ENCODE measurements at regions not wholly inside any gene's neighbourhood (a gene's known extent, or its start where the extent isn't known, plus 50 kb on each side); places are given as distances from the start of the nearest gene placed in this dataset.

GRCh38 chr9:86531971-86532640 is 177.9 kb upstream of the TUT7 start (continued):
- TF ChIP-seq ZNF253 (CRISPR knock-in tag; IDR thresholded peaks at IDR 0.05; ENCODE audit: borderline replicate concordance), result no peak
- no peak for TF ChIP-seq FOXM1 (CRISPR knock-in tag; IDR thresholded peaks at IDR 0.05)
- no peak for TF ChIP-seq RFX1 (IDR thresholded peaks at IDR 0.05)
- no peak for TF ChIP-seq ZNF792 (CRISPR knock-in tag; IDR thresholded peaks at IDR 0.05)
- TF ChIP-seq HNRNPK (IDR thresholded peaks at IDR 0.05; ENCODE audit: low read depth, low read length, poor library complexity, severe bottlenecking), result no peak
- TF ChIP-seq PCBP2 (optimal IDR thresholded peaks at IDR 0.05; ENCODE audit: low read depth, low read length, poor library complexity, severe bottlenecking), result no peak
- TF ChIP-seq KDM5A (IDR thresholded peaks at IDR 0.05; ENCODE audit: borderline replicate concordance, low read length), result no peak
- TF ChIP-seq GFI1 (CRISPR knock-in tag; IDR thresholded peaks at IDR 0.05; ENCODE audit: borderline replicate concordance), result no peak
- TF ChIP-seq, protein P1, sequence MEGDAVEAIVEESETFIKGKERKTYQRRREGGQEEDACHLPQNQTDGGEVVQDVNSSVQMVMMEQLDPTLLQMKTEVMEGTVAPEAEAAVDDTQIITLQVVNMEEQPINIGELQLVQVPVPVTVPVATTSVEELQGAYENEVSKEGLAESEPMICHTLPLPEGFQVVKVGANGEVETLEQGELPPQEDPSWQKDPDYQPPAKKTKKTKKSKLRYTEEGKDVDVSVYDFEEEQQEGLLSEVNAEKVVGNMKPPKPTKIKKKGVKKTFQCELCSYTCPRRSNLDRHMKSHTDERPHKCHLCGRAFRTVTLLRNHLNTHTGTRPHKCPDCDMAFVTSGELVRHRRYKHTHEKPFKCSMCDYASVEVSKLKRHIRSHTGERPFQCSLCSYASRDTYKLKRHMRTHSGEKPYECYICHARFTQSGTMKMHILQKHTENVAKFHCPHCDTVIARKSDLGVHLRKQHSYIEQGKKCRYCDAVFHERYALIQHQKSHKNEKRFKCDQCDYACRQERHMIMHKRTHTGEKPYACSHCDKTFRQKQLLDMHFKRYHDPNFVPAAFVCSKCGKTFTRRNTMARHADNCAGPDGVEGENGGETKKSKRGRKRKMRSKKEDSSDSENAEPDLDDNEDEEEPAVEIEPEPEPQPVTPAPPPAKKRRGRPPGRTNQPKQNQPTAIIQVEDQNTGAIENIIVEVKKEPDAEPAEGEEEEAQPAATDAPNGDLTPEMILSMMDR (CRISPR knock-in tag; IDR thresholded peaks at IDR 0.05), result no peak
- TF ChIP-seq ELF1 (CRISPR knock-in tag; IDR thresholded peaks at IDR 0.05), result no peak
- TF ChIP-seq ZNF800 (CRISPR knock-in tag; IDR thresholded peaks at IDR 0.05), result no peak
- no peak for TF ChIP-seq HOXA9 (CRISPR knock-in tag; IDR thresholded peaks at IDR 0.05; ENCODE audit: borderline replicate concordance)
- TF ChIP-seq KMT2A (CRISPR knock-in tag; IDR thresholded peaks at IDR 0.05), result no peak
- TF ChIP-seq THAP9 (CRISPR knock-in tag; IDR thresholded peaks at IDR 0.05; ENCODE audit: borderline replicate concordance), result no peak
- no peak for TF ChIP-seq CREM (IDR thresholded peaks at IDR 0.05)
- no peak for TF ChIP-seq CREM (CRISPR knock-in tag; IDR thresholded peaks at IDR 0.05)

Data from HepG2 (cell line).